Occipital lobe (tissue), 1 donor: ENCODE measurements at regions not wholly inside any gene's neighbourhood (a gene's known extent, or its start where the extent isn't known, plus 50 kb on each side); places are given as distances from the start of the nearest gene placed in this dataset.

Experiments used
- DNase-seq: peaks from one replicate; lab custom pipeline; 2025; lab: John Stamatoyannopoulos, UW

GRCh38 chr12:130258863-130259262, 78.8 kb upstream of the PIWIL1 start:
- DNase-seq = no peak

GRCh38 chr12:130263025-130263424, 74.7 kb upstream of the PIWIL1 start:
- no peak for DNase-seq

- no peak for DNase-seq
Measured at GRCh38 chr12:130263996-130264395, 73.7 kb upstream of the PIWIL1 start.

GRCh38 chr12:130266751-130267150, 70.9 kb upstream of the PIWIL1 start:
- DNase-seq = no peak

- DNase-seq = no peak
Measured at GRCh38 chr12:130280231-130280630, 57.5 kb upstream of the PIWIL1 start.

GRCh38 chr12:130280742-130281141, 56.9 kb upstream of the PIWIL1 start:
- no peak for DNase-seq

- DNase-seq = no peak
Measured at GRCh38 chr12:130281153-130281799, 56.4 kb upstream of the PIWIL1 start.

- DNase-seq = no peak
Measured at GRCh38 chr12:130286041-130286440, 51.6 kb upstream of the PIWIL1 start.

- DNase-seq = no peak
Measured at GRCh38 chr12:130286741-130287440, 50.8 kb upstream of the PIWIL1 start.
